ENCODE measurements at regions not wholly inside any gene's neighbourhood (a gene's known extent, or its start where the extent isn't known, plus 50 kb on each side); places are given as distances from the start of the nearest gene placed in this dataset.

DNA sequence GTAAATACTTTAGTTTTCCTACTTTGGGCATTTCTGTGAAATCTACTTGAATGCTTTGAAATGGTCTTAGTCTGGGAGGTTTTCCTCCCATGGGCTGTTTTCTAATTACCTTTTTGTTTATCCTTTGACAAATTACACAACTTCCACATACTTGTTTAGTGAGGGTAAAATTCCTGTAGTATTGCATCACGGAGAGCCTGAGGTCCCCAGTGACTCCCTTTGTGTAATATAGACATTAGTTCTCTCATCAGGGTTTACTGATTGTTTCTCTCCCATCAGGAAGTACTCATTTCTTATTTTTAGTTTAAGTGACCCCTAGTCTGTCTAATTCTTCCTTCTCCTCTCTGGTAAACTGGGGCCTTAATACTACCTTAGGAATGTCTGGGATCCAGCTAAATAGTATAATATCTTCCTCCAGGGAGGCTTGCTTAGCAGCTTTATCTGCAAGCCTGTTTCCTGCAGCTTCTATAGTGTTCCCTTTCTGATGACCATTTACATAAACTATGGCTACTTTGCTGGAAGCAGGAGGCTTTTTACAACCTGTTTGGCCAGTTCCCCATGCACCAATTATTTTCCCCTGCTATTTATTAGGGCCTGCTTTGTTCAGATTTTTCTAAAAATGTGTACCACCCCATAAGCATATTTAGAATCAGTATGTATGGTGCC is 87.2 kb upstream of the XCR1 start:
- DNase-seq (ENCODE audit: low spot score) (no peak), ATAC-seq (peak; percentile 48)

DNA sequence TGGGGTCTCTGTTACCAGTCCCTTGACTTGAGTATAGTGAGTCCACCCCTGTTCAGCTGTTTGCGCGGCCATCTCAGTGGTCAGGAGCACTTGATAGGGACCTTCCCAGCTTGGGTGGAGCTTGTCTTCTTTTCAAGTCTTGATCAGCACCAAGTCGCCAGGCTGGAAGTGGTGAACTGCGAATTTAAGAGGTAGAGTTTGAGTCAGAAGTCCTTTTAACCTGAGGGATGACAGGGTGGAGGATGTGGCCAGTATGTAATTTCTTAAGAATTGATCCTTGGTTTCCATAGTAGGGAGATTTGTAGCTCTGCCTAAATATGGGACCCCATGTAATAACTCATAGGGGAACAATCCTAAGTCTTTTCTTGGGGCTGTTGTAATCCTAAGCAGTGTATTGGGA is 86.3 kb upstream of the XCR1 start:
- no peak for DNase-seq (ENCODE audit: low spot score)
- no peak for ATAC-seq

DNA sequence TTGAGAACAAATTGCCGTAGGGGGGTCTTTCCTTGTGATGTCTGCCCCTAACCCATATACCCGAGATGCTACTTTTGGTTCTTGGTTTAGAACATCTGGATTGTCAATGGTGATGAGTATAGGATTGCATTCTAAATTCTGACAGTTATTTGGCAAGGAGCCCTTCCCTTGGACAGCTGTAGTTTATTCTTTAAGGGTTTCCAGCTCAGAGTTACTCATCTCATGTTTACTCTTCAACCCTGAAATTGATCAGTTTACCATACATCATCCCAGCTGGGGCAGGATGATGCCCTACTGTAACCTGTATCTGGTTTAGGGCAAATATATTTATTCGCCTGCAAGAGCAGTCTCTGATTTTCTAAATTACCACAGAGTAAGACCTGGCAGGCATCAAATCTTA is 85.7 kb upstream of the XCR1 start:
- DNase-seq (ENCODE audit: low spot score), result no peak
- ATAC-seq, result no peak

DNA sequence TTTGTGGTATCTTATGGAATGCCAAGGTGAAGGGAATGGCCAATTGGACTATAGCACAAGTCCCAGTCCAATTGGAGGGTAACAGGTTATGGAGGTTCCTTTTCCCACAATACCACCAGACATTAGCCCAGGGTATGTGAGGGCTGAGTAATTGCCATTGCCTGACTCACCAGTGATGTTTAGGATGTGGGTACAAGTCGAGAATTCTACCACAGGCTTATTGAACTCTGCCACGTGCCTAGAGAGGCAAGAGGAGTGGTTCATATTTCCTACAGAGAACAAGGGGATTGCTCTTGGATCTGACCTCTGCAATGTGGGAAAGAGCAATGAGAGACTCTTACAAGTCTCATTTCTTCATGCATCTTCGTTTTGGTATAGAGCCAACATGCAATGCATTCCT is 85.0 kb upstream of the XCR1 start:
- ATAC-seq (no peak), DNase-seq (ENCODE audit: low spot score) (peak; percentile 14)

DNA sequence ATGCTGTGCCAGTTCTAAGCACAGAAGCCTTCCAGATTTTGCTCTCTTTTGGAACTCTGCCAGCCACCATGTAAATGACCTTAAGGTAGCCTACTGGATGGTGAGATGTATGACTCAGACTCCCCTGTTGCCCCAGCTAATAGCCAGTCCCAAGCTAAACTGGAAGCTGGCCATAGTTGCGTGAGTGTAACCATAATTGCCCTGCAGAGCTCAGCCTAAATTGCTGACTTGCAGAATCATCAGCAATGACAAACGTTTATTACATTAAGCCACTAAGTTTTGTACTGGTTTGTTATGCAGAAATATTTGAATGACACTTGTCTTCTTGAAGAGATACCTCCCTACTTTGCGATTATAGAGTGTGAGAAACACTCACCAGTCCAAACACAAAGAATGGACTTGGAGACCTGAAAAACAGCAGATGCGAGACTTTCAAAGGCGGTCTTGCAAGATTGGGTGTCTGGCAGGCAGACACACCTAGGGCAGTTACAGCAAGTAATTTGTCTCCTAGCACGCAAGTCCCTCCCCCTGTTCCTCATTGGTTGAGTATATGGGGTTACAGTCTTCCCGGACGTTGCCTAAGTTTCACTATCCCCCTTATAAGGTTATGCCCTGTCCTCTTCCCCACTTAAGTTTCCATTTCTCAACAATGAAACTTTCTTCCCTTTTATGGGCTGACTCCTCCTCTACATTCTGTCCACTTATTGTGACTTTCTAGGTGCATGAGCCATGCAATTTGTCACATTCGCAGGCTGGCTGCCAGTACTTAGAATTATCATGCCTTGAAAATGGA is 83.6 kb upstream of the XCR1 start:
- ATAC-seq (peak; percentile 55), DNase-seq (ENCODE audit: low spot score) (peak; percentile 47)

DNA sequence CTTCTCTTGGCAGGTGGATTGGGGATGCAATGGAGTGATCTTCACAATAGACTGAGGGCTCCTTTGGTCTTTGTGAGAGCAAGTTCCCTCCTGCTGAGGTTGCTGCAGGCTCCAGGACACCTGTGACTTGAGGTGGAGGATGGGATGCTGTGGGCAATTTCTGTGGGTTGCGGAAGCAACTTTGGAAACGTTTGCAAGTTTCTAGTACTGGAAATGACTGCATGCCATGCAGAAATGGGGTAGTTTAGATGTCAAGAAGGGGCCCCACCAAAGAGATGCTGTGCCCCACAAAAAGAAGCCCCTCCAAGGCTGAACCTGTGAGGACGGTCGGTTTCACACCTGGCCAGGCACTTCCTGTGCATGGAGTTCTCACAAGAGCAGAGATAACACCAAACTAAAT is 80.4 kb upstream of the XCR1 start:
- ATAC-seq, result no peak
- peak; percentile 18 for DNase-seq (ENCODE audit: low spot score)

DNA sequence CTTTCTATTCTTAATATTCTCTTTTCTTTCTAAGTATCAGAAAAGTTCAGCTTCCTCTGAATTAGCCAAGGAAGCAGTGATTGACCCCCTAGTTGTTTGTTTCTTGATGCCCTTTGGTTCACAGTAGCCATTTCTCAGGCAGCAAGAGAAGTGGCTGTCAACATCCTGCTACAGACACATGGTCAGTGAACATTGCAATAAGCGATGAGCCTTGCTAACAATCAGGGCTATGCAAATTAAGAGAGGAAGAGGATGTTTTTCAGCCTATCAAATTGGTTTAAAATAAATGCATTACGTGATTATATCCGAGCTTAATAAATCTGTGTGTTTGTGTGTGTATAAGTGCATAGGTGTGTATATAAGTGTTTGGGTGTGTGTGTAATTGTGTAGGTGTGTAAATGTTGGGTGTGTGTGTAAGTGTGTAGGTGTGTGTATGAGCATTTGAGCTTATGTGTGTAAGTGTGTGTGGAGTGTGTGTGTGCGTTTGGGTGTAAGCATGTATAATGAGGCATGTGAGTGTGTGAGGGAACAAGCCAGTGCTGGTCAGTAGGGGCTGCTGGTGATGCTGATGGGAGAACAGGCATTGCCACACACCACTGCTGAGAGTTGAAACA is 78.1 kb upstream of the XCR1 start:
- ATAC-seq (no peak), DNase-seq (ENCODE audit: low spot score) (no peak)

DNA sequence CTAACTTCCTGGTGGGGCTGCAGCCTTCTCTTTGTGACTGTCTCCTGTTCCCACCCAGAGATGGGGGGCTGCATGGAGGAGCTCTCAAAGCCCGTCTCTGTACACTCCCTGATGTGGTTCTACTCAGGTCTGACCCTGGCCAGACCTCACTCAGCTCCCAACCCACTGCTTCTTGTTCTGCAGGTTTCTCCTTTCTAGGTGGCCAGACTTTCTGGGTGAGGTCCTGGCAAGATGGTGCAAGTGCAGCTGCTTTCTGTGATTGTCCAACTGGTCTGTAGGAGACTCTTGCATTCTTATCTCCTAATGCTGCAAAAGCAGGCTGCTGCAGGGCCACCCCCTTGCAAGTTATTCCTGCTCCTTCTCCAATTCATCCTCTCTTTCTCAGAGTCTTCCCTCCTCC is 77.4 kb upstream of the XCR1 start:
- ATAC-seq, result no peak
- no peak for DNase-seq (ENCODE audit: low spot score)

DNA sequence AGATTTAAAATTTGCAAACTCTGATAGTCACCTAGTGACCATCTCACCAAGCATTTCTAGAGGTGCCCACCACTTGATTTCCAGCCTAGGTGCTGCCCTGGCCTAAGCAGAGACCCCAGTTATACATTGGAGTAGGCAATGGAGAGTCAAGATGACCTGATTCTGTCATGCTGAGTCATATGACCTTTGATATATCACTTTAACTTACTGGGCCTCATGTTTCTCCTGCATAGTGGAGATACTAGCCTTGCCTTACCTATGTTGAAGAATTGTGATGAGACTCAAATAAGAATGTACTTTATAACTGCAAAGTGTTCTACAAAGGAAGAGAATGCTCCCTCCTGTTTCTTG is 75.5 kb upstream of the XCR1 start:
- no peak for ATAC-seq
- no peak for DNase-seq (ENCODE audit: low spot score)

DNA sequence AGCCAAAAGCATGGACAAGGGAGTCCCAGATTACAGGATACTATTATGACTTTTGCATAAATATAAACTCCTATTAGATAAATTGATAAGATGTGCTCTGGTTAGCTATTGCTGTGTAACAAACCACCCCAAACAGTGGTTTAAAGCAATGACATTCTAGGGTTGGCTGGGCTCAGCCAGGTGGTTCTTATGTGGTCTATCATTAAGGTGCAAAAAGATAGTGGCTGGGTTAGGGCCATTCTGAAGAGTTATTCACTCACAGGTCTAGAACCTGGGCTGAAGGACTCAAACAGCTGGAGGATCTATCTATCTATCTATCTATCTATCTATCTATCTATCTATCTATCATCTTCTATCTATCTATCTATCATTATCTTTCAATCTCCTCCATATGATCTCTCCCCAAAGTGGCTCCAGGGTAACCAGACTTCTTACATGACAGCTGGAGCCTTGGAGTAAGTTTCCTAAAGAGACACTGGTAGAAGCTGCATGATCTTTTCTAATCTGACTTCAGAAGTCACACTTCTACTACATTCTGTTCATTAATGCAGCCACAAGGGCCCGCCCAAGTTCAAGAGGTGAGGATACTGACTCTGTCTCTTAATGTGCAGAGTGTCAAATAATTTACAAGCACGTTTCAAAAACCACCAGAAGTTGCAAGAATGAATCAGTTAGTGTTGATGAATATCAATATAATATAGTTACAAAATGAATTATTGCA is 74.9 kb upstream of the XCR1 start:
- DNase-seq (ENCODE audit: low spot score), result no peak

DNA sequence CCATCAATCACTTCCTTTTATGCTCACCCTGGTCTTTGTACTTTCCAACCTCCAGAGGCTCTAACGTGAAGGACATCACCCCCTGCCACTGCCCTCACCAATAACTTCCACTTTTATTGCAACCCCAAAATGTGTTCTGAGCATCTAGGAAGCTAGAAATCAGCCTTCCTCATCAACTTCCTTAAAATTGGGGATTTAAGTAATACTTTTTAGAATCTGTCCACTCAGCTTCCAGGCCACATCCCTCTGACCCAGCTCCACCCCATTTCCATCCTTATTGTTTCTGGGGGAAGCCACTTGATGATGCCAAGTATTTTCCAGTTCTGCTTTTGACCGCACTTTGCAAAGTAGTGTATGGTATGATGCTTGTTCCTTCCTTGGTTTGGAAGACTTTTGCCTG is 73.5 kb upstream of the XCR1 start:
- DNase-seq (ENCODE audit: low spot score) (no peak), ATAC-seq (peak; percentile 37)

More for the DNA sequence above, 74.9 kb upstream of the XCR1 start:
- ATAC-seq, result no peak

DNA sequence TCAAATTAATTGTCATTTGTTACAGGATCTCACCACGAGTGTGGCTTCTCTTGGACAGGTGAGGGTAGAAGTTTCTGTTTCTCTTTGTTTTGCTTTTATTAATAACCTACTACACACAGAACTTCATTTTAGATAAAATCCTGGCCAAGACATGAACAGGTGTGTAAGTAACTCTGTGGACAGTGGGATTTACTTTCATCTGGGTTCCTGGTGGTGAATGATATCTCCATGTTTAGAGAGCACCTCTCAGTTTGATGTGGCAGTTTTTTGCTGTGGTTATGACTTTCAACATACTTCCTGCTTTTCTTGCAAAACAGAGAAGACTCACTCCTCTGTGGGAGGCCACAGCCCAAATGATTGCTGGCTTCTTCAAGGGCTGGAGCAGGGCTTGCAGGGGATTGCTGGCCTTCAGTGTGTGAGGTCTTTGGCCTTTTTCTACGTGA is 71.1 kb upstream of the XCR1 start:
- DNase-seq (ENCODE audit: low spot score), result no peak
- peak; percentile 24 for ATAC-seq

DNA sequence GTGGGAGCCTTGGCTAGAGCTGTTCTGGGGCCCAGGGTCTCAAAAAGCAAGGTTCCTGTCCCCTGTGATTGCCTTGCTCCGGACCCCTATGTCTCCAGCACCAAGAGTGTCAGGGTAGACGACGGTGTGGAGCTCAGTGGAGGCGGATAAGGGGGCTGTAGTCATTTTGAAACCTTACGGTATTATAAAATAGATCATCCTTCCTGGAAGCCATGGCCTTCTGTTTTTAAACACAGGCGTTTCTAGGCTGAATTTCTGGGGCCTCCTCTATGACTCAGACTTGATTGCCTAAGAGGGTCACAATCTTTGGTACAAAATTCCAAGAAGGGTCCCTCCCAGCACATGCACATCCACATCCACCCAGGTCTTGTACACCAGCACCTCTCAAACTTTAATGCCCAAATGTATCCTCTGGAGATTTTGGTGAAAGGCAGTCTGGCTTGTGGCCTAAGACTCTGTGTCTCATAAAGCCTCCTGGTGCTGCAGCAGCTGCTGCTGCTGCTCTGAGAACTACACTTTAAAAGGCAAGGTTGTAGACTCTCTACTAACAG is 70.5 kb upstream of the XCR1 start:
- DNase-seq (ENCODE audit: low spot score) (no peak), ATAC-seq (no peak)

DNA sequence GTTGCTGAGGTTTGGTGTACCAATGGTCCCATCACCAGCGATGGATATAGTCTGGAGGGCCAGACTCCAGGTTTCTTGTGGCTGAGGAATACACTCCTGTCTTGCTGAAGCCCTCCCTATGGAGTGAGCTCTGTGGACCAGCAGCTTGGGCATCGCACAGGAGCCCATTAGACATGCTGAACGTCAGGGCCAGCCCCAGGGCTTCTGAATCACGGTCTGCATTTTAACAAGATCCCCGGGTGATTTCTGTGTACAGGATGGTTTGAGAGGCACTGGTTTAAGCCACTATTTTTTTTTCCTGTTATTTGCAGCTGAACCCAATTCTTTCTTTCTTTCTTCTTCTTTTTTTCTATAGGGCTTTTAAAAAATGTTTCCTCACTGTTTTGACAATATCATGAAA is 69.5 kb upstream of the XCR1 start:
- no peak for DNase-seq (ENCODE audit: low spot score)
- ATAC-seq, result no peak

DNA sequence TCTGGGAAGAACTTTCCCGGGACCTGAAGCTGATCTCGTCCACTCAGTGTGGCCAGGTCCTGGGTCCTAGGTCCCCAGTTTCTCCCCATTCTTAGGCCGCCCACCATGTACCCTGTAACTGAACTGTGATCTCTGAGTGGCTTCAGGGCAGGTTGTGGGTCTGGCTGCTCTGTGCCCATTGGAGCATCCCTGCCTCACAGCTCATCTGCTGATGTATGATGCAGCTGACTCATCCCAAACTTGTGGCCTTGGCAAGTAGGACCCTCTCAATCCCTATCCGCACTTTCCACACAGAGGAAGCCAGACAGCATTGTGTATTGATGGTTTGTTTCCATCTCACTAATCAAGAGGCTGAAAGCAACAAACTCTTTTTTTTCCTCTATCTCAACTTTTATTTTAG is 69.1 kb upstream of the XCR1 start:
- ATAC-seq (no peak), DNase-seq (ENCODE audit: low spot score) (no peak)

DNA sequence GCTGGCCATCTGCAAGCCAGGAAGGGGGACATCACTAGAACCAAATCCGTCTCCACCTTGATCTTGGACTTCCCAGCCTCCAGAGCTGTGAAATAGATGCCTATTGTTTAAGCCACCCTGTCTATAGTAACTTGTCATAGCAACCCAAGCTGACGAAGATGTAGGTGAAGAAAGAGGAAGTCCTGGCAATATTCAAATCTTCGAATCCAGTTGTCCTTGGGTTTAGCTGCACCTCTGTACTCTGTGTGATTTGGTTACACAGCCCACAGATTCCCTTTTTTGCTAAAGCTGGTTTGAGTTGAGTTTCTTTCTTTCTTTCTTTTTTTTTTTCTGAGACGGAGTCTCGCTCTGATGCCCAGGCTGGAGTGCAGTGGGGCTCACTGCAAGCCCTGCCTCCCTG is 68.0 kb upstream of the XCR1 start:
- DNase-seq (ENCODE audit: low spot score) (no peak), ATAC-seq (no peak)

DNA sequence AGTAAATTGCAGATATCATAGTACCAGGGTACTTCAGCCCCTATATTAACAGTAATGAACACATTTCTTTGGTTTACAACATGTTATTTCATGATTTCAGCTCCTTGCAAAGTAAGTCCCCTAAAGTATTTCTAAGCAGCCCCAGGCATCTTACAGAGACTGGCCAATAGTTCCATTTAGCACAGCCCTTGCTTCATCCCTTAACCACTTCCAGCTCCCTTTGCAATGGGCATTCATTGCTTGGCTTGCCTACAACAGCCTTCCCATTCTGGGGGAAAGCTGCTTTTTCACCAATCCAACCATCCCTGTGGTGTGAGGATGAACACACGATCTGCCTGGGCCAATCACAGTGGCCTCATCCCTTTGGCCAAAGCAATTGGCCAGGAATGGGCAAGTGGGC is 67.2 kb upstream of the XCR1 start:
- ATAC-seq (no peak), DNase-seq (ENCODE audit: low spot score) (no peak)

DNA sequence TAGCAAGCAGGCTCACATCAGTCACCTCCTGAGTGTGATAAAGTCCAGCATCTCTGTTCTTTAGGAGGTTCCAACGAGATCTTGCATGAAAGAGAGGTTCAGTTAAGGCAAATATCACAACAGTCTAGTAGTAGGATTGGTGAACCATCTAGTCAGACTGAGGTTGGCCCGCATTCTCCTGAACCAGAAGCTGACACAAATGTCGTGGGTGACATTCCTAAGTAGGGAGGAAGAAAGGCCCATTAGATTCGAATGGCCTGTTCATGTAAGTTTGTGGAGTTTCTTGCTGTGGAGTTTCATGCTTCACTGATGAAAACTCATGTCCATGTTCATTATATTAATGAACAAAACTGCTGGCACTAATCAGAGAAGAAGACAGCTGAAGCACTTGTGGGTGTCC is 66.7 kb upstream of the XCR1 start:
- no peak for DNase-seq (ENCODE audit: low spot score)
- no peak for ATAC-seq

DNA sequence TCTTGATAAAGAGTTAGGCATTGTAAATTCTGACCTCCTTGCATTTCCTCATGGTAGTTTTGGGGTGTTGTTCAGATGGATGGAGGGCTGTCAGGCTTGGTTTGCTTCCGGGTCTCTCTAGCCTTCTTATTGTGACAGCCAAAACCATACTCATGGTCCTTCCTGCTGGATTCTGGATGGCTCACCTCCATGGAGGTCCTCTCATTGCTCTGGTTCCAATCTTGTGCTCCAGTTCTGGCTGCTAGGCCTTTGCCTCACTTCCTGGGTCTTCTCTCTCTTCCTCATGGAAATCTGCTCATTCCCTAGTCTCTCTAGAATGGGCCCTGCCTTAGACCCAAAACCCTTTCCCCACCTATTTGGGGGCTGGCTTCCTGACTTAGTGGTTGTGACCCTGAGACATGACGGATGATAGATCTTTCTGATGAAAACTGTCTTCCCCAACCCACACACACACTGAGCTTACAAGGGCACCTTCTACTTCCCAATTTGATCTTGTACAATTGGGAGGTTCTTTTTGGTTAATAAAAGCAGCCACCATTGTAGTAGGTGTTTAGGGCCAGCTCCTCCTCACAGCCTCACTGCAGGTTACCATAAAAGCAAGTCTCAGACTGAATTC is 66.2 kb upstream of the XCR1 start:
- ATAC-seq (no peak), DNase-seq (ENCODE audit: low spot score) (no peak)

DNA sequence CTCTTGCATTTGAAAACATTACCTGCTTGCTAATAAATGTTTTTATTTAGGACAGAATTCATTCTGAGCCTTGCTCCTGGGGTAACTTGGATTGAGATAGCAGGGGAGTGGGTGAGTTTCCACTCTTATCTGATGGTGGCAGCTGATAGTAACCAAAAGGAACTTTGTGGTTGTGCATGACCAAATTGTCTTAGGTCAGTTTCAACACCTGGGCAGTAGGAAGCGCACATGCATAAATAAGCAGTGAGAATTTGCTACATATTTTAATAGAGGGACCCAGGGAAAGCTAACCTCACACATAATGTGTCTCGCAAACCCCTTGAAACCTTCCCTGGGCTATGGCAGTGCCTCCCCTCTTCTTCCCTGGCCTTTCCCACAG is 65.4 kb upstream of the XCR1 start:
- ATAC-seq, result no peak
- DNase-seq (ENCODE audit: low spot score), result no peak

Data from left lobe of liver (tissue), 2 donors.